ENCODE measurements at regions not wholly inside any gene's neighbourhood (a gene's known extent, or its start where the extent isn't known, plus 50 kb on each side); places are given as distances from the start of the nearest gene placed in this dataset.

- DNase-seq: no peak
These were observed 104.8 kb downstream of the HLX start for GRCh38 chr1:220983877-220984635.

GRCh38 chr1:220990427-220991339, 111.4 kb downstream of the HLX start:
- no peak for DNase-seq

GRCh38 chr1:220991506-220991905, 112.3 kb downstream of the HLX start:
- DNase-seq: no peak

DNA sequence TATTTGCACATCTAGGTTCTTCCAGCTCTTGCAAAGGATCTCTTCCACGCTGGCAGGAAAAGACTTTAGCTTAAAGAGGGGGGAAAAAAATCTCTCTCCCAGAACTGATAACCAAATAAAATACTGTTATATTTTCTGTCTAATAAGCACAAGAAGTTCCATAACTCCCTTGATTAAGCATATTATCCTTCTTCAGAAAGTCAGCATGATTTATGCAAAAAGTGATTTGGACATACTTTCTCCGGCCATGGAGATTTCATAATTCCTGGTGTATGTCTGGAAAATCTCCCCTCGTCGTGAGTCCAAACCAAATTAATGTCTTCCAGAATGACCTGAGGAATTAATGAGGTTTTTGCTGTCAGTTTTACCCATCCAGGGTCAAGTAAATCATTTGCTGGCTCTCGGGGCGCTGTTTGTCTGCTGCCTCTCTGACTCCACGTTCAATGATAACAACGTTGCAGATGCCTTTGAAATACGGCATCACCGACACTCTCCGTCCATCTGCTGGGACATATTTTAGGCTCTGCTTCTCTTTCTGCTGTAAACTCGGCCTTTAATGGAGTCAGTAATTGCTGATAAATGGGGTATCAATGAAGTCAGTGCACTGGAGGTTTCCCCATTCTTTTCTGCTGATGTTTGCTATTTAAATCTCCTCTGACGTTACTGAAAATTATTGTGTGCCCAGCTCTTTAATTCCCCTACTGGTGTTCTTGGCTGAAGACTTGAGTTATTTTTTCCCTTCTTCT, 112.9 kb downstream of the HLX start:
- DNase-seq: no peak

DNA sequence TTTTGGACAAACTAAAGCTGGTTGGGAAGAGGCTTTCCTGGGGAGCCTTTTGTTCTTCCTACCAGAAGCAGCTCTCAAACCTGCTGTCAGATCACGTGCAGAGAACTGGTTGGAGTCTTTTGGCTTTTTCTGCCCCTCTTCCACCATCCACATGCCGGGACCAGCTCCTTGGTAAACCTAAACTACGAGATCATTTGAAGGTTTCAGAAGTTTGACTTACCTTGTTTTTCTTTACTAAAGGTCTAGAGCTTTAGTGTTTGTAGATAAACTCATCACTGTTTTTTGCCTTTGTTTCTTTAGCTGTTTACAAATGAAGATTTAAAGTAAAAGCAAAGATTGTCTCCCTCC, 113.4 kb downstream of the HLX start:
- DNase-seq: no peak

DNA sequence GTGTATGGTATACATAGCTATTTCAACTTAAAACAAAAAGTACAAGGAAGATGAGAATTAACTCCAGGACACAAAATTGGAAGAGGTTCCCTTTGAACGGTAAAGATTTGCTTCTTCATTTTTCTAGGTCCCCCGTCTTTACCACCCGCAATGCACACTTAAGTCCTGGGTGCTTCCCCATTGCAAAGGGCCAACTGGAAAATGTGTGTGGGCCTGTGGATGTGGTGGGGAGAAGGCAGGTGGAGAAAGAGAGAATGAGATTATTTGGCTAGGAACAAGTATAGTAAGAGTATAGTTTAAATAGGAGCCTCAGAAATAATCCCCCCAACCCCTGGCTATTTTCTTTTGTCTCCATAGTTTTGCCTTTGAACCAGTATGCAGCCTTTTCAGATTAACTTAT, 115.4 kb downstream of the HLX start:
- no peak for DNase-seq

DNA sequence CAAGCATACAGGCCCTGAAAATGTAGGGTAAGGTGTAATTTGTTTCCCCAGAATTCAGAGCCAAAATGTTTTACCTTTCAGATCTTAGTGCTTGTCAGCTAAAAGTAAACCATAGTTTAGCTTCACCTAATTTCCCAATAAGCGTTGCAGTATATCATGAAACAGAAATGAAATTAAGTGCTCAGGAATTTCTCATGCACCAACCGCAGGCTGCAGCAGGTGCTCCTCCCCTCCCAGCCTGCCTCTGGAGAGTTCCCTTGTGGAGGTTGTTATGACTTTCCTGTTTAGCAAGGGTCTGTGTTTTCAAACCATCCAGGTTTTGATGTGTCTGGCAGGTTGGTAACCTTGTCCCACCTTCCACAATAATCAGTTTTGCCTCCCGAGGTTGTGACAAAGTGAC, 118.5 kb downstream of the HLX start:
- no peak for DNase-seq

GRCh38 chr1:220999872-221000863, 120.9 kb downstream of the HLX start:
- no peak for DNase-seq

DNA sequence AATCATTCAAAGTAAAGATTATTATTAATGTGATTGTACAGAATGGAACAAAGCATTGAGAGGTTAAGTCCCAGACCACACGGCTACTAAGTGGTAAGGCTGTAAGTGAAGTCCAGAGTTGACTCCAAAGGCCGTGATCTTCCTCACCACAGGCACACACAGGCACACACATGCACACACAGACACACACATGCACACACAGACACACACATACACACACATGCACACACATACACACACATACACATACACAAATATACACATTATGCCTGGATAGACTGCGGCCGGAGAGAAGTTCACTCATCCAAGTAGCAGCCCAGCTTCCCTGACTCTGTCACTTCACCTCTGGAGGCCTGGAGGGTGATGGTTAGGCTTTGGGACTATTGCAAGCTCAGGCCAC, 121.9 kb downstream of the HLX start:
- no peak for DNase-seq

- DNase-seq: no peak
These were observed 123.4 kb downstream of the HLX start for GRCh38 chr1:221002601-221003000.

- DNase-seq: no peak
These were observed 131.9 kb downstream of the HLX start for GRCh38 chr1:221011145-221011544.

GRCh38 chr1:221012120-221012519, 132.9 kb downstream of the HLX start:
- no peak for DNase-seq

DNA sequence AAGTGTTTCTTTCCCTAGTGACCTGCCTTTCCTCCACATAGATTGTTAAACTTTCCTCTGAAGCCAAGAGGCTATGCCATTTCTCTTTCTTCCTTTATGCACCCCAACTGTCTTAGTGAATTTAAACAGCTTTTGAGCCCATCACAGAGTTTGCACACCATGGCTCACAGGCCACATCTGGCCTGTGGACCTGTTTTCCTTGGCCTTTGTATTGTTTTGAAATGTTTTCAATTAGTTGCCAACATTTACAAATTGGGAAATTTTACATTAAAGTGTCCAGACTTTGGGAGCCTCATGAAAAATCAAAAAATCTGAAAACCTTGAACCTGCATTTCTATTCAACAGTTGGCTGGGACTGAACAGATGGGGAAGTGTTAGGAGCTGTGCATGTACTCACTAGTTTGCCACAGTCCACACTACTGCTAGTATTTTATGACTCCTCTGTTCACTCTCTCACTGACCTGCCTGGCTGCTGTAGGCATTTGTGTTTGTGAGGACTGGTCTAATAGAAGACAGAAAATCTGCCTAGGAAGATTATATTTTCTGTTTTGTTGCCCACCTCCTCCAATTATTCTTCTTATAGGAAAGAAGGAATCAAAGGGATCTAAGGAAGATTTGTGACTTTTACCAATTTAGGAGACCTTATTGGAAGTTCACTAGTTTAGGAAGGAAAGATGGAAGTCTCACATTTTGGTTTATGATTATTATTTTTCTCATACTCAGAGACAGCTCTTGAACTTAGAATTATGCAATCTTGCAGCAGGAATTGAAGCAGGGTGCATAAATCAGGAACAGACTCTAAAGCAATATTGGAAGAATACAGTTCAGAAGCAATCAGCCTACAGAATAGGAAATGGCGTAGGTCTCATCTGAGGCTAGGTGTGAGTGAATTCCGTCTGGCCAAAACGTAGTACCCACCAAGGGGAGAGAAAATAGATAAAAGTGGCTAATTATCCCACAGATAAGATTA, 134.7 kb downstream of the HLX start:
- no peak for DNase-seq

DNA sequence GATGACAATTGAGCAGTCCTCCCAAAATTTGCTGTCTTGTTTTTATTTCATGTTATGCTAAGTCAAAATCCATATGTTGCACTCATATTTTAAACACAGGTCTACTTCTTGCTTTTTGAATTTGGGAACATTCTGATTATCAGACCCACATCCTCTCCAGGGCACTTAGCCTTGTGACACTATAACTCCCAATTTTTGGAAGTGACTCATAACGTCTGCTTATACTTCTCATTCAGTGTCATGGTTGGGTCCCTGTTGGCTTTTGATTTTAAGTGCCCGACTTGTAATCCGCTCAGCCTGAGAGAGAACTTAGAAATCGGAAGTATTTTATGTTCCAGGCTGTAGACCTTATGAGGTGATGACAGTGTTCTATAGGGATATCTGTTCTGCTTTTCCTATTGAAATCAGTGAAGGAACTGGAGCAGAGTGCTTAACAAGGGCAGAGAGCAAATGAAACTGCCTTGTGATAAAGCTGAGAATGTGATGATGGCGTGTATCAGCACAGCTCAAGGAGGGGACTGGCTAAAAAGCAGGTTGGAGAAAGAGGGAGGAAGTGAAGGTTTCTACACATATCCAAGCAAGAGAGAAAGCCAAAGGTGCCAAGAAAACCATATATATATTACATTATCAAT, 136.0 kb downstream of the HLX start:
- no peak for DNase-seq

GRCh38 chr1:221016751-221017150, 137.5 kb downstream of the HLX start:
- DNase-seq: no peak

DNA sequence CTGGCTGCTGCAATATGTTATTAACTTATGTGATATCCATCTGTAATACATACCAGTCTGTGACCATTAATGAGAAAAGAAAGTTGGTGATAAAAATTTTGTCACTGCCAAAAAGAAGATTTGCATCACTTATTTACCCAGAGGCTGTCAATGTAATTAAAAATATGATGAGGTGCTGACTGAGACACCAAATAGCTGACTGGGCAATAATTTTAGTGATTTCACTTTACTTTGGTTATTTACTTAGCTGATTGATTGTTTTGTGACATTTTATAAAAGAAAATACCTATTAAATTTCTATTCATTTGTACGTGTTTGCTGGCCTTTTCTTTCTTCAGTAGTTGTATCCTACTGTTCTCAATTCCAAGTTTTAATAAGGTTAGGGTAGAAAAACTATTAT, 139.2 kb downstream of the HLX start:
- DNase-seq: no peak

DNA sequence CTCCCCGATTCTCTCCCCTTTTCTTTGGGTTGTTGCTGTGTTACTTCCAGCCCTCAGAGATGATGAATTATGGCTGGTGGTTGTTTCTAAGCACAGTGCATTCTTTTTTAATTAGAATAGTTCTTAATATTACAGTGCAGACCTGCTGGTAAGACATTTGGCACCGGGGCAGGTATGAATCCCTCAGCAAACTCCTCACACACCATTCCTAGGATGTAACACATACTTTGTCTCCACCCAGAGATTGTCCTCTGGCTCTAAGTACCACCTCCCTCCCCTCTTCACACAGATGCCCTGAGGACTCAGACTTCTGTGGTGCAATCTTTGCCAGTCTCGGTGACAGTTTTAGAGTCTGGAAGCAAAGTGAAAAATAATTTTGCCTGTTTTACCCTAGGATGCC, 143.1 kb downstream of the HLX start:
- DNase-seq: no peak

- DNase-seq: no peak
These were observed 144.2 kb downstream of the HLX start for GRCh38 chr1:221023482-221023881.

DNA sequence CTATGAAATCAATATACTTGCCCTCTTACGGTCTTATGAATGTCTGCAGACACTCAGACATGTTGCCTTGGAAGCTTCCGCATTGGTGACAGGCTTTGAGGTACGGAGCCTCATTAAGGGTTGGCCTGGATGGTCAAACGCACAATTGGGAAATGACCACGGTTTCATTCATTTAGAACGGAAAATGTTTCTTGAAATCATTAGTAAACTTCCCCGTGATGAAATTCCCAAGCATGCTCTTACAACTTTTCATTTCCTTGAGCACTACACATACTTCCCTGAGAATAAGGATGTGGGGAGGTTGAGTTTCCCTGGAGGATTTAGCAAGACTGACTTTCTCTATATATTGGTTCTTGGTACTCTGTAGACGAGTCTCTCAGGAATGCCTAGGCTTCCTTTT, 146.3 kb downstream of the HLX start:
- DNase-seq: no peak

GRCh38 chr1:221025956-221026355, 146.7 kb downstream of the HLX start:
- DNase-seq: no peak

Measured in stimulated activated naive CD4-positive, alpha-beta T cell treated with Interleukin-2 at 50 U/mL for 16 hours (primary cell).